ENCODE measurements at regions not wholly inside any gene's neighbourhood (a gene's known extent, or its start where the extent isn't known, plus 50 kb on each side); places are given as distances from the start of the nearest gene placed in this dataset.

DNA sequence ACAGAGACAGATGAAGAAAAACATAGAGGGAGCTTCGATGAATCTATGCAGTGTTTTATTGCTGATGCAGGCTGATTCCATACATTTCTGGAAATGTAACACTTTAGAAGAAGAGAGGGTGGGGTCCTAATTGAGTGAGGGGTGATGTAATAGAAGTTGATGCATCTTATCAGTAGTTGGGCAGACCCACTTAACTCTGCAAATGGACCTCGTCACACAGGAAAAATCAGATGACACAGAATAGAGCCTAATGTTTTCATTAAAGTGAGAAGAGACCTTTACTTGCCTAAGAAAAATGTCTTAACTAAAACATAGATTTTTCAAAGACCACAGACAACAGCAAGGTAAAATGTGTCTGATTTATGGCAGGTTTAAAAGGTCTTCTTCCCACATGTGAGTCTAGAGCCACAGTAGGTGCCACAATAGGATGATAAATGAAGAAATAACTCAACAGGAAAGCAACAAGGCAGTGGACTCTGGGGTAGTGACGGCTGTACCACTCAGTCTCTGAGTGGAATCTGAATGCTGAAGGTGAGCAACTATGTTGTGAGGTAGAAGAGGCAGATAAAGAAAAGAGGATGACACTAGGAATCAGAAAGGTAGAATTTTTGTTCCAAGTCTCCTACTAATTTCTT, 414.7 kb upstream of the PIK3C3 start:
- TF ChIP-seq, protein P1, sequence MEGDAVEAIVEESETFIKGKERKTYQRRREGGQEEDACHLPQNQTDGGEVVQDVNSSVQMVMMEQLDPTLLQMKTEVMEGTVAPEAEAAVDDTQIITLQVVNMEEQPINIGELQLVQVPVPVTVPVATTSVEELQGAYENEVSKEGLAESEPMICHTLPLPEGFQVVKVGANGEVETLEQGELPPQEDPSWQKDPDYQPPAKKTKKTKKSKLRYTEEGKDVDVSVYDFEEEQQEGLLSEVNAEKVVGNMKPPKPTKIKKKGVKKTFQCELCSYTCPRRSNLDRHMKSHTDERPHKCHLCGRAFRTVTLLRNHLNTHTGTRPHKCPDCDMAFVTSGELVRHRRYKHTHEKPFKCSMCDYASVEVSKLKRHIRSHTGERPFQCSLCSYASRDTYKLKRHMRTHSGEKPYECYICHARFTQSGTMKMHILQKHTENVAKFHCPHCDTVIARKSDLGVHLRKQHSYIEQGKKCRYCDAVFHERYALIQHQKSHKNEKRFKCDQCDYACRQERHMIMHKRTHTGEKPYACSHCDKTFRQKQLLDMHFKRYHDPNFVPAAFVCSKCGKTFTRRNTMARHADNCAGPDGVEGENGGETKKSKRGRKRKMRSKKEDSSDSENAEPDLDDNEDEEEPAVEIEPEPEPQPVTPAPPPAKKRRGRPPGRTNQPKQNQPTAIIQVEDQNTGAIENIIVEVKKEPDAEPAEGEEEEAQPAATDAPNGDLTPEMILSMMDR (IDR thresholded peaks at IDR 0.05), result no peak
- TF ChIP-seq EZH2 (IDR thresholded peaks at IDR 0.05), result no peak
- no peak for TF ChIP-seq EZH2phosphoT487 (IDR thresholded peaks at IDR 0.05)
